ENCODE measurements at regions not wholly inside any gene's neighbourhood (a gene's known extent, or its start where the extent isn't known, plus 50 kb on each side); places are given as distances from the start of the nearest gene placed in this dataset. TPM values are rescaled to one million over a fixed set of nuclear protein-coding genes. Genes with fewer than 3 reads are reported as not detected.

Small RNA genes in the stretch of these regions (microRNA-seq; reads per million reads assigned to microRNA genes)
- gene RNA5SP181 (ENCODE audit: insufficient read depth, insufficient read length): not detected

Small RNA genes in the stretch of these regions (small RNA-seq; reads per million reads assigned to genes)
- 0 reads per million in 5 experiments for gene RNA5SP181

Measured in IMR-90 (cell line).